DMS153 treated with DMSO at 0.1 percent for 48 hours (cell line): ENCODE measurements at regions not wholly inside any gene's neighbourhood (a gene's known extent, or its start where the extent isn't known, plus 50 kb on each side); places are given as distances from the start of the nearest gene placed in this dataset.
"Not testable (repeated sequence)": the region's sequence is repeated elsewhere in the genome, so short reads cannot be mapped to it uniquely, and the experiment has no call there.

ENCODE experiments used
- DNase-seq: peaks from one replicate; lab custom pipeline; 2025; ENCODE audit not compliant: unreplicated experiment; lab: John Stamatoyannopoulos, UW

DNA sequence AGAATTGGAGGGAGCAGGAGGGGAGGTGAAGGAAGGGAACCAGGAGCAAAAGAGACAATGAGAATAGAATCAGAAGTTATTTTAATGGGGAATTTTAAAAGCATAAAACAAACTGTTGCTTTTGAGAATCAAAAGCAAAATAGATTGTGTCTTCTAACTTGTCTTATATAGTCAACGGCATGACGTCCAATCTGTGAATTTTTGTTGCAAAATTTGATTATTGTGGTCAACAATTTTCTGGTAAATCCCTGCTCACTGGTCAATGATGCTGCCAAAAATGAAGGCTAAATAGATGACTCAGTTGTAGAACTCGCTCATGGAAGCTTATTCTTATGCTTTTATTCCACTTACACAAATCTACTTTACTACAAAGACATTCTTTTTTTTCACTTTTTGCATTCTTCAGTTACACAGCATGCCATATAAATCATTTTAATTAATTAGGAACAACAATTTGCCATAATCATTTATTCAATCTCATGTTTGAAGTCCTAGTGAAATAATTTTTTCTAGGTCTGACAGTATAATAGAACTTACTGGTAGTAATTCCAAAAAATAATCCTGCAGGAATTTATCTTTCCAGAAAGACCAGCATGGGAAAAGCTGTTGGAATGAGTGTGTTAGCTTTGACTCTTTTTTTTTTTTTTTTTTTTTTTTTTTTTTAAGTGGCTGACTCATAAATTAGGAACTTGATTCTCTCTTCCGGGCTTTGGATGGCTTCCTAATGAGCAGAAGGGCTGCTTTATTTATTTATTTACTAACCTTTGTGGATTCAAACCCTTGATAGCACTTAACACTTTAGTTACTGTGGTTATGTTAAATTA, 256.9 kb downstream of the SPRY2 start:
- DNase-seq, result peak; percentile 73

DNA sequence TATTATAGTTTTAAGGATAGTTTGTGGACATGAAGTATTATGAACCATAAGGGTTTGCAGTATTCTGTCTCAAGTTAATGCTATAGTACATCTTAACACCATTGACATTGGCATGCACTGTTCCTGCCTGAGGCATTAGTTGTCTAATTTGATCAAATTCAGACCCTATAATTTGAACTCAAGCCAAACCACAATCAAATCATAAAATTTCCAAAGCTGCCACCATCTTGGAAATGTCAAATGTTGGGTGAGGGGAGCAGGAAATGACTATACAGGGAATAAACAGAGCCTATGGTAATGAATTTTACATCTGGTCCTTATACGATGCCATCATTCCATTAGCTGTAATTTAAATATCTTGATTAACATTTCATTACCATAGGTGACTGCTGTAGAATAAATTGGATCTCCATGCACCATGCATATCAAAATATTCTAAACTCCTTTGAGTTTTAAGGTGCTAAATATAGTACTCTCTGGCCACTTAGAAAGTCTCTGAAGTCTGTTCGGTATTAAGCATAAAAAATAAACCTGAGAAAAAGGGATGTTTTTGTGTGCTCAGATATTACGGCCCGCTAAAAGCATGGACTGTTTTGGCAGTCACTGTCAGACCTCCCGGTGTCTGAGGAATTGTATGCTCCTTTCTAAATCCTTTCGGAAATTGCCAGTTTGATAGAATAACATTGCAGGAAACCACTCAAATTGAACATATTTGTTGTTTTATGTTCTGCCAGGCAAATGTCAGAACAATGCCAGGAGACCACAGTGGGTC, 257.7 kb downstream of the SPRY2 start:
- DNase-seq, result no peak

DNA sequence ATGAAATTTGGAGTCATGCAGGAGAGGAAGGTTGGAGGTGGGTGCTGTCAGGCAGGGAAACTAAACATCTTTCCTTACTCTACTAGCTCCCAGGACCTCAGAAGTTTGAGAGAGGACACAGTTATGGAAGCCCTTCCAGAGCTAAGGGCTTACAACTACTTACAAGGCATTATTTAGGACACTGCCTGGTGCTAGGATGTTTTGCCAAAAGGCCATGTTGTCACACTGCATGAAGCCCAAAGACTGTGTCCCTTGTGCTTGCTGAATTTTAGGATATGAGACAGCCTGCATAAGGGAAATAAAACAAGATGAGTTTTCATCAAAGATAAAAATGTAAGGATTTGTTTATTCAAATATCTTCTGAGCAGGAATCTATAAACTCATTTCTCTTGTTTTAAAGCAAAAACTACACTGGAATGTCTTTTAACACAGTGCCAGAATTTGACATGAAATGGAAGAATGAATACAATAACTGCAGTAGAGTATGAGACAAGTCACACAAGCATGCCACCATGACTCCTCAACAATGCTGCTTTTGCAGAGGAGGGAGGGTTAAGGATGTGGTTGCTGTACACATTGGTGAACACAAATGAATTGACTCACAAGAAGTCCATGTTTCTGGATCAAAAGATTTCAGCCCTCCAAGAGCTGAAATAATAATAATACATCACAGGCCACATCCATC, 258.4 kb downstream of the SPRY2 start:
- no peak for DNase-seq

DNA sequence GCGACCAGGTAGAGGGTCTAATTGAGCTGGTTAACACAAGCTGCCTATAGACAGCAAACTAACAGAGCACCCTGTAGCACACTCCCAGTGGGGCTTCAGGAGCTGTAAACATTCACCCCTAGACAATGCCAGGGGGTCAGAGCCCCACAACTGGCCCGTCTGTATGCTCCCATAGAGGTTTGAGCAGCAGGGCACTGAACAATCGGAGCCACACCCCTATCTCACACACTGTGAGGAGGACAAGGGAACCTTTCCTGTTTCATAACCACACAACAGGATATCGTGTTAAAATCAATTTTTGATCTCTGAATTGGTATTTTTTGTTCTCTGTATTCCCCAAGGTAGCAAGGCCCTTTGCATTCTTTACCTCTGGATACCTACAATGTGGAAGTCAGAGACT, 266.1 kb downstream of the SPRY2 start:
- no peak for DNase-seq

DNA sequence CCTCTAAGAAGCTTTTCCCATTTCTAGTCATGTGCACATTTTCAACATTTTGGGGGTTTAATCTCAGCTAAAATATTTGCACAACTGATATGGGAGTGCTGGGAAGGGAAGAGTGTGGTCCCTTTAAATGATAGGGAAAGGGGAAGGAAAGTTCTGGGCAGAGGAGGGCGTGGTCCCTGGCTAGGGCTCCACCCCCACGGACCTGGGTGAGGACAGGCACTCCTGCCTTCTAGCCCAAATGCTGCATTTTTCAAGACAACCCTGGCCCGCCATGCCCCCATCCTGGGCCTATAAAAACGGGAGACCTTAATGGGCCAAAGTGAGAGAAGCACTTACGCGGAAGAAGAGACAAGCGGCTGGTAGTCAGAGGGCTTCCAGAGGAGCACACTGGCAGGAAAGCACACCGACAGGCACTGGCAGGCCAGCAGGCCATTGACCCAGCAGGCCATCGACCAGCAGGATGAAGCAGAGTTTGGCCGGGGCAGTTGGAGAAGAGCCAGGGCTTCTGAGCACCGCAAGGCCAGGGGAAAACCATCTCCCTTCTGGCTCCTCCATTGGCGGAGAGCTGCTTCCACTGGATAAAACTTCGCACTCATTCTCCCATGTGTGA, 266.7 kb downstream of the SPRY2 start:
- no peak for DNase-seq

DNA sequence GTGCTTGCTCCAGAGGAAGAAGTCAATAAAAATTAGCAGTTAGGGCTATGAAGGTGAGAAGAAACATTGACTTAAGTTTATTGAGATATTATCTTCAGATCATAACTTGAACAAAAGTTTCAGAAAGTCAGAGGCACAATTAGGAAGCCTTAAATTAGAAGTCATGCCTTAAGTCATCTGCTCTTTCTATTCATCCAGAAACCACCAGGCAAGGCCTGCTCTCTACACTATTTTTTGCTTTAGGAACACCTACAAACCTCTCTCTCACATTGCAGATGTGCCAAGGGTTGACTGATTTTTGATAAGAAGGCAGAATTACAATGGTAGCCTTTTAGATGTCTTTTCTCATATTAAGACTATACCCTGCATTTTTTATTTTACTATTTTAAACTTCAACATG, 268.7 kb downstream of the SPRY2 start:
- no peak for DNase-seq

DNA sequence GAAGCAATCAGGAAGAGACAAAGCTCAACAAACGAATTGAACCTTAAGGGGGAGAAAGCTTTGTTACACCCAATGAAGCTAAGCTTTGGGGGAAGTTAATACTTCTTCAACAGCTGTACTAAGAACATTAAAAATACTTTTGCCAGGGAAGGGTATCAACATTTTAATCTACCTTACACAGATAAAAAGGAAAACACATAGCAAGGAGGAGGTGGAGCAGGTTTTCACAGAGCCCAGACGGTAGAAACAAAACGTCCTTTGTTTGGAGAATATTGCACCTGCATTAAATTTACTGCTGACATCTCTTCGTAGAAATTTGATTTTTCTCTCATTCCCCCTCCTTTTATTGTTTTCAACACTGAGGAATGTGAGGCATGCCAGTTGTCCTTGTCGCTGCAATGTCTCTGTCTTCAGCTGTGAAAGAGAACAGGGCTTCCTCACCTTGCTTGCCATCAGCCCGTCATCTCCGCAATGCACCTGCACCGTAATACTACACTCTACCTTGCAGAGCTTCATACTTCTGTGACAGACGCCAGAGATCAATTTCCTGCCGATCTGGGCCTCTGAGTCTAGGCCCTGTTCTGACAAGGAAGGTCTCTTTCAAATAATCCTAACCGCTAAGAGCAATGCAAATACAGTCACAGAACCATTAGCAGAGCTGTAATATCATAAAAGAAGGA, 270.8 kb downstream of the SPRY2 start:
- DNase-seq, result peak; percentile 79

DNA sequence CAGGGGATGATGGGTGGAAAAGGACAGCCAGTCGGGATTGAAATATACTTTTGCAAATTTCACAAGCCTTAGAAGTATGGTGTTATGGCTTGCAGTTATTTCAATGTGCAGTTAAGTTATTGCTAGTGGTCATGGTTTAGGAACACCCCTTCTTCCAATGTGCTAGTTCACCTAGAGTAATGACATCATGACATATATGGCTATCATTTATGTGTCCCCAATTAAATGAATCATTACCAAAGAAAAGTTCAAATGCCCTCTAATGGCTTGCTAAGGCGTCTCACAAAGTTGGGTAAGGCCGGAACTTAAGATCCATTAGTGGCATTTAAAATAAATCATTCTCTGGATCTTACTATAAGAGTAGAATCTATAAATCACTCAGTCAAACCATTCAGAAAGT, 271.6 kb downstream of the SPRY2 start:
- DNase-seq, result no peak

DNA sequence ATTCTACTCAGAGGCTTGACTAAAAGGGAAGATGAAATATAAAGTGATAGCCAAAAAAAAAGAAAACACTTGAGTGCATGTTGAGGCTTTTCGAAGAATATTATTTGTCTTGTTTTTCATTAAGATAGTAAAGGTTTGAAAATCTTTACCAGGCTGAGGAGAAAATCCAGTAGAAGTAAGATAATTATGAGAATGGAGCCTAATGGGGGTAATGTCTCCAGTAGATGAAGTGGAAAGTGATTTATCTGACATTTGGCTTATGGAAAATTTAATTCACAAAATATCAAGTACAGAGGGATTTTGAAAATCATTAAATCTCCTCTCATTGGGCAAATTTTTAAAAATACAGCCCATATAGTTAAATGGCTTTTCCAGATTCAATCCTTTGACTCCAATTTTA, 274.9 kb downstream of the SPRY2 start:
- DNase-seq, result no peak

DNA sequence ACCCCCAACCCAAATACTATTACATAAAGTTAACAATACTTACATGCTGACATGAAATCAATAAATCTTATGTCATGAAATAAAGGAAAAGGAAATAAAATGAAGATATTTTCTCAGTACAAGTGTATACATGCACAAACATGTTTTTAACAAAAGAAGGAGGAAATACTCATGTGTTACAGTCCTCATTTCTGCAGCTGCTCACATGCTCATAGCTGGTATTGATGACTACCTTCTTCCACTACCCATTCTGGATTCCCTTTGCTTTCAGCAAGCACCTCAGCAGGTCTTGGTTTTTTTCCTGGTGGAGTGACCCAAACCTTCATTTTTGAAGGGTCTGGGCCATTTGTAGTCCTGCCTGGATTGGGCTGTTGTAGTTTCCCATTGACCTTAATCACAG, 278.5 kb downstream of the SPRY2 start:
- DNase-seq, result not testable (repeated sequence)

DNA sequence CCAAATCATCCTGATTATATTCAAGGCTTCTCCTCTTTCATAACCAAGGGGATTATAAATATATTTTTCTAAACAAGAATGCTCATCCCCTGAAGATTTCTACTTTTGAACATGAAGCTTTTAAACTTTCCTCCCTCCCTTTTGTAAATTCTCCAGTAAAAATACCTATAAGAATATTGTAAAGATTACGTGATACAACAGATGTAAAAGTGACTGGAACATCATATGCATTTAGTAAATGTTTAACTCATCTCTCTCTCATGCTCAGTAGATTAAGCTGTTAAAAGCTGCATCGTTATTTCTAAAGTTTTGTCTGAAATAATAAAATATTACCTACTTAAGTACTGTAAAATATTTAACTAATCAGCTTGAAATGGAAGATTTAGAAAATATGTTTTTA, 281.1 kb downstream of the SPRY2 start:
- no peak for DNase-seq

DNA sequence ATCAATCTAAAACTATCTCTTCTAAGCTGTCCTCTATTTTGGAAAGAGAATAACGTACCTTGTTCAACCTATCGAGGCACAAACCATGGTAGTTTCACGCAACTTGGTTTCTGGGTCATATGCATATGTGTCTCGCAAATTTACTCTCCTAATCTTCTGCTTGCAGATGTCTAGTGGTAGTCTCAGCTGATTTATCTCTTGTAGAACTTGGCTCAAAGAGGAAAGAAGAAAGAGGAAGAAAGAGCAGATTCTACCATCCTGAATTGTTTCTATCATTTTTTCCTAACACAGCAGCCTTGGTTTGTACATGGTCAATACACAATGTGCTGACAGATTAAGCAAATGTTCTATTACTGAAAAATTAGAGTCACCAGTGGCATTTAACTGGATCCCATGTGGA, 282.3 kb downstream of the SPRY2 start:
- DNase-seq, result no peak

DNA sequence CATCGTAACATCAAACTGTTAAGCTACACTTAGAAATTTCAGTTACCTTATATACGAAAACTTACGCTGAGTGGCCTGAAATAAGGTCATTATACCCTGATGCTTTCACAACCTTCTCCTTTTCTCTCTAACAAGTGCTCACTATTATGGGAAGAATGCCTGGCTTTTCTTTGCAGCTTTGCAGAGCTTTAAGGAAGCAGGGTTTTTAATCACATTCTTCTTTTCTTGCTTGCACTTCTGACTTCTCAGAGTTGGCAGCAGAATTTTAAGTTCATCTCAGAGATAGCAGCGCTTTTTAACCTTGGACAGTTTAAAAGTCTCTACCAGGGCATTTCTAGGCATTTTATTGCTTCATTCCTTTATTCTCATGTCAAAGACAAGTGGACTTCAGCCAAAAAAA, 285.1 kb downstream of the SPRY2 start:
- no peak for DNase-seq

DNA sequence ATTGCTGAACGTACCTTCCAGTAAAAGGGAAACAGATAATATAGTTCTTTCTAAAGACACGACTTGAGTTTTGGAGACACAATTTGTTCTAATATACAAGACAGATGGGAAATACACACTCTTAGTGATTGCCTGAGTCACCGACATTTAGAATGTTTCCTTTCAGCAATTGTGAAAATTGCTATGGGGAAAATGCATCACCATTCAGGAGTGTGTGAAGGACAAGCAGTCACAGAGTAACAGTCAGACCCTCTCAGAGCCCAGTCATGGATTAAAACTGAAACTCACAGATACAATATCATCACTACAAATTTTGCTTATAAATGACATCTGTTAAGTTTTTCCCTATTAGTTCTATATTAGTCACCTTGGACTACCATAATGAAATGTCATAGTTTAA, 286.1 kb downstream of the SPRY2 start:
- no peak for DNase-seq

DNA sequence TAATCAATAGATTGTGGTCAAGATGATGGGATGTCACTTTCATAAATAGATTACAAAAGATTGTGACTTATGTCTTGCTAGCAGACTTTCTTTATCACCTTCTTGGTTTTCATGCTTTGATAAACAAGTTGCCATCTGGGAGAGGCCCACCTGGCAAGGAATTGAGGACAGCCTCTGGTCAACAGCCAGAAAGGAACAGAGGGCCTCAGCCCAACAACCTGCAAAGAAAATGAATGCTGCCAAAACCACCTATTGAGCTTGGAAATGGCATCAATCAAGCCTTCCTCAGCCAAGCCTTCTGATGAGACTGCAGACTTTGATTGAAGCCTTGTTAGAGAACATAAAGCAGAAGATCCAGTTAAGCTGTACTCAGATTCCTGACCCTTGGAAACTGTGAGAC, 288.6 kb downstream of the SPRY2 start:
- DNase-seq, result no peak

DNA sequence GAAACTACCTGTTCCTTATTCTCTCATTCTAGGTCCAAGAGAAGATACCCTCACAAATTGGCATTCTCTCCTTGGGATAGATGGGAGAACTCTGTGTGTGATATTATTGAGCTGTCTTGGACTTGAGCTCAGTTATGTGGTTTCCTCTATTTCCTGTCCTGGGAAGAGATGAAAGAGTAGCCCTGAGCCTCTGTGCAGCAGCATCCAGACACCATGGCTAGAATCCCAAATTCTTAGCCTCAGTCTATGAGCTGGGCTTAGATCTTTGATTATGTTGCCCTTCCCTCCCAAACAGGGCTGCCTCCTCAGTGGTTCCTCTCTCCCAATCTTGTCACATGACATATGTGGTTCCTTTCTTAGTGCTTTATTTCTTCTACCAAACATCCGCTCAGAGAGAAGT, 290.7 kb downstream of the SPRY2 start:
- no peak for DNase-seq

DNA sequence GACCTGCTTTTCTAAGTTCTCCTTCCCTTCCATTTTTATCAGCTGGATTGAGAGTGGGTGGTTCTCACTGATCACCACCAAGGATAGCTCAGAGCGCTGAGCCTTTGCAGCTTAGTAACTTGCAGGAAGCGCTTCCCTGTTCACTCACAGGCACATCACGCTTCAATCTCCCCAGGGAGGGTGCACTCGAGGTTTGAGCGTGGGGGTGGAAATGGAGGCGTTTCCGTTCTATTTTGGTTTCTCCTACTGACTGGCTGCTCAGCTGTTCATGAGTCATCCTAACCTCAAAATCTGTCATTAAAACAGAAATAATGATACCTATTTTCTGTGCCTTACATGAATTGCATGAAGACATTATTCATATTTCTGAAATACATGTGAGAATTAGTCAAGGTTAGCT, 292.1 kb downstream of the SPRY2 start:
- DNase-seq, result peak; percentile 75

DNA sequence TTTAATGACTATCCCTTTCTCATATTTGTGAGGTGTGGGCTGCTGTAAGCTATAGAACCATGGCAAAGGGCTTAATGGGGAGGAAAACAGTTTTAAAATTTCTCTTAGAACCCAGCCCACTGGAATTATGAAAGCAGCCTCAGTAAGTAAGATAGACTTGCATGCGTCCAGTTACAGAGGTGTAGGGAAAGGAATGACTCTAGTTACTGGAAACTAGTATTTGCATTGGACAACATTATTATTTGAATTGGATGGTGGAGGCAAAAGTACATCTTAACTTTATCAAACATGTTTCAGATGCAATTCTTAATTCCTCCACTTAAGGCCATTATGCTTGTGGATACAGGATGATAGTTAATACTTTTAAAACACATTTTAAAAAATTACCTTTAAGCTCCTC, 292.9 kb downstream of the SPRY2 start:
- DNase-seq, result no peak

DNA sequence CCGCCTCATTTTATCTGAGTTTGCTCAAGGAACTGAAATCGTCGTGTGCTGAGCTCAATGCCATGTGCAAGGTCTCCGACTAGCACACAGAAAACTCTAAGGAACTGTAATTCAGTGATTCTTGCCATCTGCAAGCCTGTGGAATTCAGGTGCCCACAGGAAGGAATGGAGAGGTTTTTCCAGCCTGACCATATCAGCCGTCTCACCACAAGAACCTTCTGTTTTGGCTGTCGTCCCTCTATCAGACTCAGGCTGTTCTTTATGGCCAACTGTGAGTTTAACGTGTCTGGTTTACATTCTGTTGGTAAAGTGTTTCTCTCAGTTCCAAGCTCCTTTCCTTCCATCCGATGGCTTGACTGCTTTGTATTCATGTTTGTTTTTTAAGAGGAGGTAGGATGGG, 293.5 kb downstream of the SPRY2 start:
- no peak for DNase-seq

DNA sequence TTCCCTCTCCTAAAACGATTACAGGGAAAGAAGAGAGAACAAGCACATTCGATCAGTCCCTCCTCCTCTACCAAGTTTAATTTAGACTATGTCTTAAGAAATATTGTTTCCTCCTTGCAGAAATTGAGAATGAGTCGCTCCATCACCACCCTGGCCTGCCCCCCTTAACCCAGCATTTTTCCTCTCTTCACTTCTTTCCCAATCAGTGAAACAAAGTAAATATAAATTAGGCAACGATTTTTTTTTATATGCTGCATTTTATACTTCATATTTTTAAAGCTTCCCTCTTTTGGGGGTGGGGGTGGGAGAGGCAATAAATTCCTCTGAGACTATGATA, 300.0 kb downstream of the SPRY2 start:
- DNase-seq, result no peak
